ENCODE measurements at regions not wholly inside any gene's neighbourhood (a gene's known extent, or its start where the extent isn't known, plus 50 kb on each side); places are given as distances from the start of the nearest gene placed in this dataset.

DNA sequence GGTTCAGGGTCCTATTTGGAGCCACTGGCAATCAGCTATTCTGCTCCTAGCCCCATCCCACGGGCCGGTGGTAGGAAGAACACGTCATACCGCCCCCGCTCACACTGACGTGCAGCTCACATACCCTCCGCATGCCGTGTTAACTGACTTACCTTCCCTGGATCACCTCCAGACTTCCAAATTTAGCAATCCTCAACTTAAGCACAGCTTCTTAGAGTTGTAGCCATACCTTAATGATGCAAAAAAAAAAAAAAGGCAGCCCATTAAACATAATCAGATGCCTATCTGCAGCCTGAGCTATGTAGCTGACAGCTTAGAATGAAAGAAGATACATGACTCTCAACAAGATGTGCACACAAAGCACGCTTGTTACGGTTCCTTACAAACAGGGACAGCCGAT, 93.0 kb downstream of the IRX2 start:
- no peaks in the 10 kb centered on the region for H3K9me3 ChIP-seq
- DNase-seq: no peak
- intact Hi-C loops (cut with DNase I): no loop called here
- H3K27ac ChIP-seq: no peak overlapping the region
- H3K27me3 ChIP-seq: no peaks in the 10 kb centered on the region
- WGBS, 3 donors: 40 to 46% (median 46%) methylated on average over 11 of the region's 11 CpGs
- no peak overlapping the region for H3K4me3 ChIP-seq
- TF ChIP-seq EP300 (IDR thresholded peaks at IDR 0.05) (no peak), CTCF (IDR thresholded peaks at IDR 0.05) (no peak), POLR2A (IDR thresholded peaks at IDR 0.05) (no peak)
- H3K4me1 ChIP-seq (ENCODE audit: insufficient read depth): no peaks in the 10 kb centered on the region
- H3K36me3 ChIP-seq: no peaks in the 10 kb centered on the region

- H3K4me3 ChIP-seq: no peak overlapping the region
- no peak overlapping the region for H3K27ac ChIP-seq
- H3K27me3 ChIP-seq: no peaks in the 10 kb centered on the region
- DNase-seq: no peak
- intact Hi-C loops (cut with DNase I): no loop called here
- no peaks in the 10 kb centered on the region for H3K4me1 ChIP-seq (ENCODE audit: insufficient read depth)
- no peaks in the 10 kb centered on the region for H3K9me3 ChIP-seq
- no peaks in the 10 kb centered on the region for H3K36me3 ChIP-seq
- TF ChIP-seq EP300 (IDR thresholded peaks at IDR 0.05) (no peak), POLR2A (IDR thresholded peaks at IDR 0.05) (no peak), CTCF (IDR thresholded peaks at IDR 0.05) (no peak)
- 84 to 90% (median 85%) methylated on average over 13 of the region's 13 CpGs for WGBS, 3 donors
Observed at GRCh38 chr5:2657151-2657550, 94.3 kb downstream of the IRX2 start.

GRCh38 chr5:2656206-2656605, 95.3 kb downstream of the IRX2 start:
- H3K4me3 ChIP-seq: no peak overlapping the region

DNA sequence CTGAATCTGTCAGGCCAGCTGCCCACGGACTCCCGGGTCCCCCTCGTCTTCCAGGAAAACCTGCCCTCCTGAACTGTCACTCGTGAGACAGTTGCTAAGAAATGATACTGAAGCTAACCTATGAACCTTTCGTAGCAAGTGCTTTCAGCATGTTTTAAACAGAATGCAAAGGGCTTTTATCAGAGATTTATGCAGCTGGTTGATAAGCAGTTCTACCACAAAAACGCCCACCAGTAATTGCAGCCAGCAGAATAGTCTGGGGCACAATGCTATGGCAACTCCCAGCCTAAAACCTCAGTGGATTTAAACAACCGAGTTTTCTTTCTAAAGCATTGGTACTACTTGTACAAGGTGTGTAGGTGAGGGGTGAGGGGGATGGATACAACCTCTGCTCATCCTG, 97.5 kb downstream of the IRX2 start:
- Histone ChIP-seq H3K27me3 (no peaks in the 10 kb centered on the region), H3K4me3 (no peak overlapping the region), H3K36me3 (no peaks in the 10 kb centered on the region), H3K4me1 (ENCODE audit: insufficient read depth) (no peaks in the 10 kb centered on the region), H3K9me3 (no peaks in the 10 kb centered on the region), H3K27ac (no peak overlapping the region)
- WGBS, 3 donors: 16 to 25% (median 22%) methylated on average over 7 of the region's 7 CpGs
- no peak for DNase-seq
- intact Hi-C loops (cut with DNase I): no loop called here
- no peak for TF ChIP-seq EP300 (IDR thresholded peaks at IDR 0.05)
- no peak for TF ChIP-seq POLR2A (IDR thresholded peaks at IDR 0.05)
- TF ChIP-seq CTCF (IDR thresholded peaks at IDR 0.05): no peak

More at GRCh38 chr5:2656206-2656605, 95.3 kb downstream of the IRX2 start:
- Histone ChIP-seq H3K36me3 (no peaks in the 10 kb centered on the region), H3K27ac (no peak overlapping the region), H3K4me1 (ENCODE audit: insufficient read depth) (no peaks in the 10 kb centered on the region), H3K9me3 (no peaks in the 10 kb centered on the region), H3K27me3 (no peaks in the 10 kb centered on the region)
- no peak for TF ChIP-seq CTCF (IDR thresholded peaks at IDR 0.05)
- TF ChIP-seq EP300 (IDR thresholded peaks at IDR 0.05): no peak
- 21 to 41% (median 24%) methylated on average over 11 of the region's 11 CpGs for WGBS, 3 donors
- DNase-seq: no peak
- intact Hi-C loops (cut with DNase I): no loop called here

DNA sequence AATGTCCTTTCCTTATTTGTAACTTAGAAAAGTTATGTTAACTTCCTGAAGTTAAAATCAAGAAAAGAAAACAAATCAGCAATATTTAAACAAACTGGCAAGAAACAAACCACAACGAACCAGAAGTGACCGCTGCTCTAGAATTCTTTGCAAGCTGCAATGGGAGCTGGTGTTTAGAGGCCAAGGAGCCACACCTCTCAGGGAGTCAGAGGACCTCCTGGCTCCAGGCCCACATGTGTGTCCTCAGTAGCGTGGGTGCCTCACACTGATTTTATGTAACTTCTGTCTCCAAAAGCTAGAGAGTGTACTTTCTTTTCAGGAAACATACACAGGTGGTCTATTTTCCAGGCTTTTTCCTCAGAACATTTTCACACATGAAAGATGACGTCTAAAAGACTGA, 100.4 kb downstream of the IRX2 start:
- H3K36me3 ChIP-seq: no peaks in the 10 kb centered on the region
- no peak overlapping the region for H3K4me3 ChIP-seq
- TF ChIP-seq EP300 (IDR thresholded peaks at IDR 0.05): no peak
- no peak for TF ChIP-seq CTCF (IDR thresholded peaks at IDR 0.05)
- no peak for TF ChIP-seq POLR2A (IDR thresholded peaks at IDR 0.05)
- no peaks in the 10 kb centered on the region for H3K4me1 ChIP-seq (ENCODE audit: insufficient read depth)
- no peaks in the 10 kb centered on the region for H3K27me3 ChIP-seq
- intact Hi-C loops (cut with DNase I): no loop called here
- H3K27ac ChIP-seq: no peak overlapping the region
- DNase-seq: no peak
- no peaks in the 10 kb centered on the region for H3K9me3 ChIP-seq
- WGBS, 3 donors: 46 to 64% (median 53%) methylated on average over 4 of the region's 4 CpGs

Data from ovary (tissue), 7 donors.